Parathyroid adenoma (tissue), 2 donors: ENCODE measurements at regions not wholly inside any gene's neighbourhood (a gene's known extent, or its start where the extent isn't known, plus 50 kb on each side); places are given as distances from the start of the nearest gene placed in this dataset.

ENCODE experiments used
- H2AFZ ChIP-seq: fragments of 300-600 bp; sonication (generic); one replicate; pipeline ENCODE4 v1.7.0; 2017; ENCODE audit warnings: antibody characterized with exemption, mild to moderate bottlenecking
- H3K27ac ChIP-seq: fragments of 300-600 bp; sonication (generic); one replicate; pipeline ENCODE4 v1.7.0; 2017
- H3K27me3 ChIP-seq: fragments of 300-600 bp; sonication (generic); one replicate; pipeline ENCODE4 v1.7.0; 2017; ENCODE audit warnings: low read length; ENCODE audit not compliant: control insufficient read depth, insufficient read depth
- H3K36me3 ChIP-seq: fragments of 300-600 bp; sonication (generic); one replicate; pipeline ENCODE4 v1.7.0; 2017; ENCODE audit warnings: low read length; ENCODE audit not compliant: control insufficient read depth, insufficient read depth
- H3K4me1 ChIP-seq: fragments of 300-600 bp; sonication (generic); one replicate; pipeline ENCODE4 v1.7.0; 2017; ENCODE audit warnings: control low read depth
- H3K4me2 ChIP-seq: fragments of 300-600 bp; sonication (generic); one replicate; pipeline ENCODE4 v1.7.0; 2017; ENCODE audit warnings: low read length
- H3K4me3 ChIP-seq: fragments of 300-600 bp; sonication (generic); one replicate; pipeline ENCODE4 v1.7.0; 2017; ENCODE audit warnings: low read depth, low read length
- H3K79me2 ChIP-seq: fragments of 300-600 bp; sonication (generic); one replicate; pipeline ENCODE4 v1.7.0; 2017; ENCODE audit warnings: control low read depth
- H3K9ac ChIP-seq: fragments of 300-600 bp; sonication (generic); one replicate; pipeline ENCODE4 v1.7.0; 2017; ENCODE audit warnings: mild to moderate bottlenecking
- H3K9me3 ChIP-seq: fragments of 300-600 bp; sonication (generic); one replicate; pipeline ENCODE4 v1.7.0; 2017; ENCODE audit warnings: low read length; ENCODE audit not compliant: control insufficient read depth
- CTCF ChIP-seq: fragments of 300-600 bp; sonication (generic); IDR thresholded peaks from one replicate; pipeline ENCODE4 v1.7.0; 2017; ENCODE audit warnings: antibody characterized with exemption, mild to moderate bottlenecking
- donor health status: primary hyperparathyroidism.

GRCh38 chr4:26215725-26216124 is 105.1 kb upstream of the RBPJ start:
- Histone ChIP-seq H3K4me2 (no peak overlapping the region), H3K27ac (no peak overlapping the region), H3K4me1 (no peaks in the 10 kb centered on the region), H3K36me3 (no peaks in the 10 kb centered on the region), H3K4me3 (no peak overlapping the region), H3K79me2 (no peaks in the 10 kb centered on the region), H3K9ac (no peak overlapping the region), H3K9me3 (no peaks in the 10 kb centered on the region), H2AFZ (no peak overlapping the region), H3K27me3 (no peaks in the 10 kb centered on the region)
- TF ChIP-seq CTCF = no peak

- no peaks in the 10 kb centered on the region for H3K79me2 ChIP-seq
- no peaks in the 10 kb centered on the region for H3K4me1 ChIP-seq
- no peaks in the 10 kb centered on the region for H3K36me3 ChIP-seq
- no peak overlapping the region for H3K4me3 ChIP-seq
- H3K27me3 ChIP-seq = no peaks in the 10 kb centered on the region
- H3K9me3 ChIP-seq = no peaks in the 10 kb centered on the region
- no peak for TF ChIP-seq CTCF
- H3K4me2 ChIP-seq = no peak overlapping the region
- no peak overlapping the region for H2AFZ ChIP-seq
- no peak overlapping the region for H3K27ac ChIP-seq
- H3K9ac ChIP-seq = no peak overlapping the region
Observed at GRCh38 chr4:26217481-26217880, 103.3 kb upstream of the RBPJ start.

GRCh38 chr4:26217961-26218676 is 102.7 kb upstream of the RBPJ start:
- no peak overlapping the region for H3K4me2 ChIP-seq
- H3K36me3 ChIP-seq = no peaks in the 10 kb centered on the region
- no peak overlapping the region for H2AFZ ChIP-seq
- H3K9me3 ChIP-seq = no peaks in the 10 kb centered on the region
- H3K27ac ChIP-seq = no peak overlapping the region
- H3K4me1 ChIP-seq = no peaks in the 10 kb centered on the region
- no peaks in the 10 kb centered on the region for H3K27me3 ChIP-seq
- no peak overlapping the region for H3K9ac ChIP-seq
- H3K4me3 ChIP-seq = no peak overlapping the region
- no peak for TF ChIP-seq CTCF
- H3K79me2 ChIP-seq = no peaks in the 10 kb centered on the region

GRCh38 chr4:26218677-26219605 is 101.9 kb upstream of the RBPJ start:
- Histone ChIP-seq H2AFZ (no peak overlapping the region), H3K4me1 (no peaks in the 10 kb centered on the region), H3K4me2 (no peak overlapping the region), H3K36me3 (no peaks in the 10 kb centered on the region), H3K4me3 (no peak overlapping the region), H3K79me2 (no peaks in the 10 kb centered on the region), H3K27ac (no peak overlapping the region), H3K27me3 (no peaks in the 10 kb centered on the region), H3K9me3 (no peaks in the 10 kb centered on the region), H3K9ac (no peak overlapping the region)
- TF ChIP-seq CTCF = no peak
